Hepatic stellate cell (primary cell): ENCODE measurements at regions not wholly inside any gene's neighbourhood (a gene's known extent, or its start where the extent isn't known, plus 50 kb on each side); places are given as distances from the start of the nearest gene placed in this dataset.

Experiments
- DNase-seq: peaks from one replicate; pipeline ENCODE4 v3.0.0; 2011; ENCODE audit warnings: low spot score

GRCh38 chr2:238581126-238581525, 154.4 kb downstream of the ASB1 start:
- DNase-seq, result no peak

- peak; percentile 52 for DNase-seq
These were observed 155.4 kb downstream of the ASB1 start for GRCh38 chr2:238582159-238582558.

GRCh38 chr2:238584617-238585016, 157.9 kb downstream of the ASB1 start:
- no peak for DNase-seq

GRCh38 chr2:238585836-238586821, 159.4 kb downstream of the ASB1 start:
- no peak for DNase-seq

DNA sequence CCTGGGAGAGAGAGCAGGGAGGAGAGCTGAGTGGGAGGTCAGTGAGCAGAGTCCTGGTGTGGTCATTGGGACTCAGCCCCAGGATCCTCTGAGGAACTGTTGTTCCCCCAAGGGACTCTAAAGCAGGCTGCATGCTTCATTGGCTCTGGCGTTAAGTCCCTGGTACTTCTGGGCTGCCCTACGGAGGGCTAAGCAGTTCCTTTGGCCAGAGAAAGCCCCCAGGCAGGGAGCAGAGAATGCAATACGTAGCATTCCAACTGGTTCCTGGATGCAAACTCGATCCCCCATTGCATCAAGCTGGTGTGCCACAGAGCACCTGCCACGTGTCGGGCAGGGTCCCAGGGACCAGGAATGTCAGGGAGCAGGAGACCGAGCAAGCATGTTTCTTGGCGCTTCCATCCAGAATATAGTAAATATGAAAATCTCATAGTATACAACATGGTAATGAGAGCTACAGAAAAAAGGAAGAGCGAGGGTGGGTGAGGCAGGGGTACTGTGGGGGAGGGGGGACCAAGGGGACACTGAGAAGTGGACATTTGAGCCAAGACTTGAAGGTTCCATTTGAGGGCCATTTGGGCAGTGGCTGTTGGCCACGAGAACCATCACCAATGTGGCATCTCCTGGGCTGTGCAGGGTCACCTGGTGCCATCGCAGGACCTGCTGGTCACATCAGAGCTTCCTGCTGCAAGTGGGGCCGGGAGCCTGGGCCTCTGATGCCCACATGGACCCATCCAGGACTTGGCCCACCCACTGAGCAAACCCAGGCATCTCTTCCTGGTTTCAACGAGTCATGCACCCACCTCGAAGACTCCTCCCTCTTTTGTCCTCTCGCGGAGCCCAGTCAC, 160.4 kb downstream of the ASB1 start:
- DNase-seq, result no peak

GRCh38 chr2:238587776-238588660, 161.3 kb downstream of the ASB1 start:
- no peak for DNase-seq

- DNase-seq, result no peak
These were observed 163.1 kb downstream of the ASB1 start for GRCh38 chr2:238589591-238590460.

DNA sequence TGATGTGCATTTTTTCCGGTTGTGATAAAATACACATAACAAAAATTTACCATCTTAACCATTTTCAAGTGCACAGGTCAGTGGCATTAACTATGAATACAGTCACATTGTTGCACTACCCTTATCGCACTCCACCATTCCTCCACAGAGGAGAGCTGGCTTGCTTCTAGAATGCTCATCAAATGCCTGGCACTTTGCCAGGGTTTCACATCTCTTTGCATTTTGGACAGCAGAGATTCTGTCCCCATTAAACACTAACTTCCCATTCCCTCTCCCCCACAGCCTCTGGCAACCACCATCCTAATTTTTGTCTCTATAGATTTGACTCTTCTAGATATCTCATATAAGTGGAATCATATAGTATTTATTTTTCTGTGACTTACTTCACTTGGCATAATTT, 165.0 kb downstream of the ASB1 start:
- no peak for DNase-seq

- DNase-seq, result no peak
These were observed 166.5 kb downstream of the ASB1 start for GRCh38 chr2:238593236-238593635.

DNA sequence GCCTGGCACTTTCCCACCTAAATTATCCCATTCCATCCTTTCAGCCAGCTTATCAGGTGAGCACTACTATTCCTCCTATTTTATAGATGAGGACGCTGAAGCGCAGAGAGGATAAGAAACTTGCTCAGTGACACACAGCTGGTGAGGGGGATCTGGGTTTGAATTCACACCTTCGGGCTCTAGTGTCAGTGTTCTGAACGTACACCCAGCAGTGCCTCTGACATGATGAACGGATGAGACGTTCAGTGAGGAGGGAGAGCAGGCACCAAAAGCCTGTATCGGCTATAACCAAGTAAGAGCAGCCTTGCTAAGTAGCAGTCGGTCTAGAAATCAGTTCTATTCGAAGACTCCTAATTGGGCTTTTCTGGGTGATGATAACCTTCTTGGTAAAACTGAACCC, 167.0 kb downstream of the ASB1 start:
- DNase-seq, result no peak

- no peak for DNase-seq
These were observed 168.3 kb downstream of the ASB1 start for GRCh38 chr2:238594796-238595749.

DNA sequence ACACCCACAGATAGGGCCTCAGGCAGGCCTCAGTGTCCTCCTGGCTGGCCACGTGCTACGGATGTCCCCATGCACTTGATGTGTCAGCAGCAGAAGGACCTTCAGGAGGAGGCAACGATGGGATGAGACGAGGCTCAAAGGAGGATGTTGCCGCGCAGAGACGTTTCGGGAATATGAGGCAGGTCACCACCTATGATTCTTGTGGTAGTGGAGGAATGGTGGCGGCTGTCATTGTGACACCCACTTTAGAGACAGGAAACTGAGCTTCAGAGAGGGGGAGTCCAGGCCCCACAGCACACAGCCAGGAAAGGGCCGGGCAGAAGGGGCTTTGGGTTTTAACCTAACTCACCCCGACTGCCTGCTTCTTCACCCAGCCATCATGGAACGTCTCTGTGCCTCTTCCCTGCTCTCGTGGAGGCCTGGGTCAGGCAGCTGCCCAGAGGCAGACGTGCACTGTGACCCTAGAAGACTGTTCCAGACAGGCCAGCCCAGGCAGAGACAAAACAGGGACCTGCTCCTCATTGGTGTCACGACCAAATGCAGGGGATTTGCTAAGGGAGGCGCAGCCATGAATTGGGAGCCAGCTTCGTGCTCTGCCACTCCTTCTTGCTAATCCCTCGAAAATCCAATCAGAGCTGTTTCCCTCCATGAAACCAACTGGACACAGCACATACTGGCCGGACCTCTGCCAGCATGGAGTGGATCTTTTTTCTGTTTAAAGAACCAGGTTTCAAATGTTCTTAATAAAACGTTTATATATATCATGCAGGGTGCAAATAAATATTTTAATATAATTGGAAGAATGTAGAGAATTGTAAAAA, 169.2 kb downstream of the ASB1 start:
- no peak for DNase-seq

DNA sequence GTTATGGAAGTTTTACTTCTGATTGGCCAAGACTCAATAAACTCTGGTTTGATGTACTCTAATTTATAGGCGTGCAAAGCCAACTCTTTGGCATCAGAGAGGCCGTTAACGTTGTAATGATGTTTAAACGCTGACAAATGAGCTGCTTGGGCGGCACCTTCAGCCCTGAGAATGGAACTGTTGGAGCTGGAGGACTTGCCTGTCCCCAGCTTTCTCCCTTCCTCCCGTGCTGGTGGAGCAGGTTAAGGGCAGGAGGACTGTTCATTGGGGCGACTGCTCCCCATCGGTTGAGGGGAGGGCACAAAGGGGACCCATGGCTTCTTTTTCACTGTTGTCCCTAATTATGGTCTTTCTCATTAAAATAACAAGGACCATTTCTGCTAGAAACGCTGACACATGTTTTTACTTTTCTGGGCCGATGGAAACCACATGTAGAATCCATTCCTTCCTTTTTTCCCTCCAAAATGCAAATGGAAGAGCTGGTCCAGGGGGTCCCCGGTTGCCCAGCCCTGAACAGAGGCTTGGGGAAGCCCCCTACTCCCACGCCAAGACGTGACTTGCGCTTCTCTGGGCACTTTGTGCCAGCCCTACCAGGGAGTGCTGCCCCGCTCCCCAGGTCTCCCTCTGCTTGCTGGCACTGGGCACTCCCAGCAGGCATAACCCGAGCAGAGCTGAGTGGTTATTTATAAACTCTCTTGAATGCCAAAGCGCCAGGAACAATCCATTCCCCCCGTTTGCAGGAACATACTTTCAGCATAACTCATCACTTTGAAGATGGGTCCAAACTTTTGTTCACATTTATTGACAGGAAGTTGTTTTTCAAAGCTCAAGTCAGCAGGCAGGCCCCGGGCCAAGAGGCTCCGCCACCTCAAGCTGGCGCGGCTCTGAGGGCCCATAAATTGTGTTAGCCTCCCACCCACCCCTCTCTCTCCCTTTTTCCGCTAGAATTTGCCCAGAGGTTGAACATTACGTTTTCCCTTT, 170.1 kb downstream of the ASB1 start:
- DNase-seq, result peak; percentile 45

GRCh38 chr2:238597638-238598528, 171.2 kb downstream of the ASB1 start:
- DNase-seq, result no peak

- no peak for DNase-seq
These were observed 172.2 kb downstream of the ASB1 start for GRCh38 chr2:238598802-238599530.
